Left cardiac atrium (tissue), 4 donors: ENCODE measurements at regions not wholly inside any gene's neighbourhood (a gene's known extent, or its start where the extent isn't known, plus 50 kb on each side); places are given as distances from the start of the nearest gene placed in this dataset.
A peak's percentile ranks its signal among the peaks of the same experiment; 100 is the strongest.
"Not testable (repeated sequence)": the region's sequence is repeated elsewhere in the genome, so short reads cannot be mapped to it uniquely, and the experiment has no call there.

Experiments used
- ATAC-seq, 2 donors: fragments of 200-7000 bp; cut with Tn5 transposase; one replicate each; pipeline ENCODE4 v1.9.1; 2020; ENCODE audit warnings: mild to moderate bottlenecking in 2 of 2, moderate library complexity in 2 of 2
- DNase-seq: peaks from one replicate; pipeline ENCODE4 v3.0.0-alpha.2; 2020
- intact Hi-C, 2 donors: fragments of 100-400 bp; cut with DNase I; formaldehyde crosslinking; loops; one replicate each; pipeline versions ENCODE4 v1.14.1 to v1.15.1; 2022 to 2023
- donor health status: DM: no; HTN: yes; CAD: no.
- donor health status: DM: no; HTN: yes; CAD: no; lungs with severe emphysema.
- donor health status: DM: yes; HTN: yes; CAD: no.
- donor health status: Dilated cardiomyopathy.

DNA sequence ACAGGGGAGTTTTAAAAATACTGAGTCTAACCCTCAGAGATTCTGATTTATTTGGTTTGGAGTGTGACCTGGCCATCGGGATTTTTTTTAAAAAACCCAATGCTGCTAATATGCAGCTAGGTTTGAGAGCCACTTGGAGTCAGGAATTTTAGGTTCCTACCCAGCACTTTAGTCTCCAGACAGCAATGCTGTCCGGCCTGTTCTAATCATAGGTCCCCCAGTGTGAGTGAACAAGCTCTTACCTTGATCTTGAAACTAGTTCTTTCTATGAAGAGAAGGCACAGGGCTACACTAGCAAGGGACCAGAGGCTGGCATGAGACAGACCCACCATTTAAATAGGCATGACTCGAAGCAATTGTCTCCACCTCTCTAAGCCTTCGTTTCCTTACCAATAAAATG is 103.5 kb downstream of the SMIM20 start:
- no peak for DNase-seq
- no peak for ATAC-seq
- intact Hi-C loops: no loop called here

DNA sequence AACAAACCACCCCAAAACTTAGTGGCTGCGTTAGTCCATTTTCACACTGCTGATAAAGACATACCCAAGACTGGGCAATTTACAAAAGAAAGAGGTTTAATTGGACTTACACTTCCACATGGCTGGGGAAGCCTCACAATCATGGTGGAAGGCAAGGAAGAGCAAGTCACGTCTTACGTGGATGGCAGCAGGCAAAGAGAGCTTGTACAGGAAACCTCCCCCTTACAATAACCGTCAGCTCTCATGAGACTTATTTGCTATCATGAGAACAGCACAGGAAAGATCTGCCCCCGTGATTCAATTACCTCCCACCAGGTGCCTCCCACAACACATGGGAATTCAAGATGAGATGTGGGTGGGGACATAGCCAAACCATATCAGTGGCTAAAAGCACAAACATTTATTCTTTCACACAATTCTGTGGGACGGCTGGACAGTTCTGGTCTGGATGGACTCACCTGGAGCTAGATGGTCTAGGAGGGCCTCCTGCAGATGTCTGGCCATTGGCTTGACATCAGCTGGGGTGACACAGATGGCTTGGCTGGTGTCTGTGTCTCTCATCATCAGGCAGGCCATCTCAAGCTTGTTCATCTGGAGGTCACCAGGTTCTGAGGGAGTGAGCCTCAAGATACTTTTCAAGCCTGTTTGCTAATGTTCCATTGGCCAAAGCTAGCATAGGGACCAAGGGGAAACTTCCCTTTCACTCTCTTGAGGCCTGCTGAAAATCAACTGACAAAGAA is 104.1 kb downstream of the SMIM20 start:
- DNase-seq, intact Hi-C loops, ATAC-seq: not testable (repeated sequence)

DNA sequence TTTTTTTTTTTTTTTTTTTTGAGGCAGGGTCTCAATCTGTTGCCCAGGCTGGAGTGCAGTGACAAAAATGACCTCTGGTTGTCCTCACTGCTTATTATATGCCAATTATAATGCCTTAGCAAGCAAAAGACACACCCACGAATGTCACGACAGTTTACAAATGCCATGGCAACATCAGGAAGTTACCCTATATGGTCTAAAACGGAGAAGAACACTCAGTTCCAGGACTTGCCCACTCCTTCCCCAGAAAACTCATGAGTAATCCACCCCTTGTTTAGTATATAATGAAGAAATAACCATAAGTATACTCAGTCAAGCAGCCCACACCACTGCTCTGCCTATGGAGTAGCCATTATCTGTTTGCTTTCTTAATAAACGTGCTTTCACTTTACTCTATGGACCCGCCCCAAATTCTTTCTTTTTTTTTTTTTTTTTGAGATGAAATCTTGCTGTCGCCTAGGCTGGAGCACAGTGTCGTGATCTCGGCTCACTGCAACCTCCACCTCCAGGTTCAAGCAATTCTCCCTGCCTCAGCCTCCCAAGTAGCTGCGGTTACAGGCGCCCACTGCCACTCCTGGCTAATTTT is 106.2 kb downstream of the SMIM20 start:
- intact Hi-C loops: no loop called here
- DNase-seq (no peak), ATAC-seq (peak in 1 of 2 donors; percentile 49)

DNA sequence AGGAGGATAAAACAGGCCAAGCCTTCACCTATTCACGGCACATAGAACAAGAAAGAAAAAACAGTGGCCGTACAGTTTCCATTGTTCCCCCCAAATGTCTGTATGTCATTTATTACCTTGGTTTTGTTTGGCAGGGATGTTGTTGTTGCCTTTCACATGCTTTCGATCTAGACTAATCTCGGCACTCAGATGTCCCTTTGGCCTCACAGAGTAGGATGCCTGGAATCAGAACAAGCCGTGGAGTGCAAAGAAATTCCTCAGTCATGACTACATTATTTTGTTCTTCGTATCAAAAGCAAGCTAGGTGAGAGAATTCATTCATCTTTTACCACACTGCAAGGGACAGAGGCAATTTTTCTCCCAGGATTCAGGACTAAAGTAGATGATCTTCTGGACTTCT is 106.9 kb downstream of the SMIM20 start:
- ATAC-seq: peak in 1 of 2 donors; percentile 22
- intact Hi-C loops: no loop called here
- no peak for DNase-seq

DNA sequence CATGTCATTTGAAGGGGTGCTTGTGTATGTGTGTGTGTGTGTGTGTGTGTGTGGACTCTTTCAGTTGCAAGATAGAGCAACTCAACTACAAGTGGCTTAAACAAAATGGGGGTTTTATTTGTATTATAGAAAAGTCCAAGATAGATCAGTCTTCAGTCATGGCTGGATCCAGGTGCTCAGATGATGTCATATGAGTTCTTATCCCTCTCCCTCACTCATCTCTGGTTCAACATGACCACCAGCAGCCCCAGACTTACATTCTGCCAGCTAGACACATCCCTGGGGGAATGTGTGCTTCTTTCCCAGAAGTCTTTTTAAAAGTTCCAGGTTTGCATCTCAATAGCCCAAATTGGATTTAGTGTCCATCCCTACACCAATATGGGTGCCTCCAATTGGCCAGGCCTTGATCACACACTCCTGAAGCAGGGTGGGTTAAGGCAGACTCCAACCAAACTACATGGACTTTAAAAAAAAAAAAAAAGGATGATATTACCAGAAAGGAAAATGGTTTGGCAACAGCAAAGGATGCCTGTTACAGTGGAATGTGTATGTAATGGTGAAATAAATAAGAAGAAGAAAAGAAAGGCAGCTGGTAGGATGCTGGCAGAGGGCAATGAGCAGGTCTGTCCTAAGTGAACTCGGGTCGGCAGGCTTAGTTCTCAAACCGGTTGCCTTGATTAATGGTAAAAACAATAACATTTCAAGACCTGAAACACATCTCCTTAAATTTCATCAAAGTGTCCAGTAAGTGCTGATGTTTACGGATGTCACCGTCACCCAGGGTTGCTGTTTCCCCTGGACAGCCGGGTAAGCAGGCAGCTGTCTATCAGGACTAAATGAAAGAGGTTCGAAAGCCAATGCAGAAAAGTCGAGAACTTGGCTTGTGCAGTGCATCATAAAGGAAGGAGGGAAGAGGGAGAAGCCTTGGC is 107.7 kb downstream of the SMIM20 start:
- intact Hi-C loops: no loop called here
- ATAC-seq (peak in 1 of 2 donors; percentile 9), DNase-seq (no peak)

DNA sequence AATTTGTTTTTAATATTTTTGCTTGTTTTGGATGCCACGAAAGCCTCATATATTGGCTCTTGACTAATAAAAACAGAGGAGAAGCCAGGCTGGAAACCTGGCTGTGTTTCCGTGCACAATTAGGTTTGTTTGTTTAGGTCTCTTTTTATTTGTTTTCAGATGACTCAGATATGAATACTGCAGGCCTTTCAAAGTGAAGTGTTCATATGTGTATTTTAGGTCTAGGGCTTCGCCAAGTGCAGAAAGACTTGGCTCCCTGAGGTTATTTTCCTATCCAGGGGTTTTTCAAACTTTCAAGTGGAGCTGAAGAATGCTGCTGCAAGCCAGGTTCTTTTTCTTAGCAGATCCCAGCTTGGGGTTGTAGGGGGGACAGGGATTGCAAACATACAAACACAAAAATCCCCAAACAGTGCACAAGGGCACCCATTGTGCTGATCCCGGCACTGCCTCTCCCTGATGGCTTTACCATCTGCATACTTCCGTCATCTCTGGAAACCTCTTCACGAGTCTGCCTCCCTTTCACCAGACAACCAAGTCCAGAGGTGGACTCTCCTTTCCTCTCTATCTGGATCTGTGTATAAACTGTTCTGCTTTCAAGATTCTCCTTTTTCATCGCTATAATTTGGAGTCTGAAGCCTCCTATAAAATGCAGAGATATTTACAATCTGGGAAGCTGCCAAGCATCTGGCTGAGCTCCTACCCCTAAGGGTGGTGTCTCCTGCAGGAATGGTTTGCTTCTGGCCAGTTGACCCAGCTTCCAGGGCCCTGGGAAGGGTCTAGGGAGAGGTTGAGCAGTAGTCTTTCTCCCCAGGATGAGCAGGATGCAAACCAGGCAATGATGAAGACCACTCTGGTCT is 108.6 kb downstream of the SMIM20 start:
- no peak for DNase-seq
- ATAC-seq: peak; percentile 49 to 71
- intact Hi-C loops: no loop called here

DNA sequence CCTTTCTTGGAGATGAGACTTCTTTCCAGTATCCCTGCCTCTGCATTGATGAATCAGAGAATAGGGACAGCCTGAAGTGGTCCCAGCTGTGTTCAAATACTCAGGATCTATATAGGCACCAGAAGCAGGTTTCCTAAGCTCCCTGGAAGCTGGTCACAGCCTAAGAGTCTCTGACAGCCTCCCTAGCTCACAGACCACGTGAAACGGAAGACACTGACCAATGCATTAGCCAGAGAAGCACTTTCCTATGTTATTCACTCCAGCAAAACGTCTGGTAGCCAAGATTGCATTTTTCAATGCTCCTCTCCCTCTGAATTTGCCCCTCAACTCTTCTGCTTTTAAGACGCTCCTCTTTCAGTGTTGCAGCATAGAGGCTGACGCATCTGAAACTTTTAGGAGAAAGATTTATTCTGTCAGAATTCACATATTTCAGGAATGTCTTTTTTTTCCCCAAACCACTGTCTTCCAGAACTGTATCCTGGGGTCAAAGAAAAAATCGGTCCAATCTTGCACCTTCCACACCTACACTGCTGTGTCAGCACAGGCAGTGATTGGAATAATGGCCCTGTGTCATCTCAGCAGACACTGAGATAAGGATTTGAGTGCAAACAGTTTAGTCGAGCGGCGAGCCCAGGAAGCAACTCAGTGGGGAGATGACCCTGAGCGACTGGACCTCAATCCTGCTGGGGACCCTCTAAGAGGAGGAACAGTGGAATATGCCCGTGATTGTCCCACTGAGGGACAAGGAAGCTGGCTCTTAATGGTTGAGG is 109.4 kb downstream of the SMIM20 start:
- ATAC-seq (no peak), DNase-seq (no peak)
- intact Hi-C loops: no loop called here

DNA sequence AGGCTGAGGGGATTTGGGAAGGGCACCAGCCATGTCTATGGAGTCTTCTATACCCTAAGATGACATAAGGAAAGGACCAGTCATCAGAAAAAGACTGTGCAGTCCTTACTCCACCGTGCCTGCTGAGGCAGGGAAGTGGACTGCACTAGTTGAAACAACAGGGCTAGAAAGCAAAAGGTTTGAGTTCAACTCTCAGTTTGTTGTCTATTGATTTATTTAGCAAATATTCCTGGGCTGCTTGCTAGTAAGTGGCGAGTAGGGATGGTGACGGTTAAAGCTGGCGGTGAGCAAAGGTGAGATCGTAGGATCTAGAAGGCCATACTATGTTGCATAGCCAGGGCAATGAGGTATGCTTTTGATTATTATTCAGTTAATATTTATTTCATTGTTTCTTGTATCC is 110.1 kb downstream of the SMIM20 start:
- no peak for ATAC-seq
- intact Hi-C loops: no loop called here
- DNase-seq: no peak

DNA sequence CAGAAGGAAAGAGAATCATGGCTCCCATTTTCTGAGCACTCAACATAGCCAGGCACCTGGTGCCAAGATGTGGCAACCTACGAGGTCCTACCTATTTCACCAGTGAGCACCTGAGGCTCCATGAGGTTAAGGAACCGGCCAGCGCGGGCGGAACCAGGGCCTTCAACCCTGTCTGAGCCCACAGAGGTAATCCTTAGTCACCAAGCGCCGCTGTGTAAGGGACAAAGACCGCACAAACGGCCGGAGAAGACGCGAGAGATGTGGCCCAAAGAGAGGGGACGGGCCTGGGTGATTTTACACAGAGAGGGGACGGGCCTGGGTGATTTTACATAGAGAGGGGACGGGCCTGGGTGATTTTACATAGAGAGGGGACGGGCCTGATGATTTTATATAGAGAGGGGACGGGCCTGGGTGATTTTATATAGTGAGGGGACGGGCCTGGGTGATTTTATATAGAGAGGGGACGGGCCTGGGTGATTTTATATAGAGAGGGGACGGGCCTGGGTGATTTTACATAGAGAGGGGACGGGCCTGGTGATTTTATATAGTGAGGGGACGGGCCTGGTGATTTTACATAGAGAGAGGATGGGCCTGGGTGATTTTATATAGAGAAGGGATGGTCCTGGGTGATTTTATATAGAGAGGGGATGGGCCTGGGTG is 114.2 kb downstream of the SMIM20 start:
- no peak for DNase-seq

DNA sequence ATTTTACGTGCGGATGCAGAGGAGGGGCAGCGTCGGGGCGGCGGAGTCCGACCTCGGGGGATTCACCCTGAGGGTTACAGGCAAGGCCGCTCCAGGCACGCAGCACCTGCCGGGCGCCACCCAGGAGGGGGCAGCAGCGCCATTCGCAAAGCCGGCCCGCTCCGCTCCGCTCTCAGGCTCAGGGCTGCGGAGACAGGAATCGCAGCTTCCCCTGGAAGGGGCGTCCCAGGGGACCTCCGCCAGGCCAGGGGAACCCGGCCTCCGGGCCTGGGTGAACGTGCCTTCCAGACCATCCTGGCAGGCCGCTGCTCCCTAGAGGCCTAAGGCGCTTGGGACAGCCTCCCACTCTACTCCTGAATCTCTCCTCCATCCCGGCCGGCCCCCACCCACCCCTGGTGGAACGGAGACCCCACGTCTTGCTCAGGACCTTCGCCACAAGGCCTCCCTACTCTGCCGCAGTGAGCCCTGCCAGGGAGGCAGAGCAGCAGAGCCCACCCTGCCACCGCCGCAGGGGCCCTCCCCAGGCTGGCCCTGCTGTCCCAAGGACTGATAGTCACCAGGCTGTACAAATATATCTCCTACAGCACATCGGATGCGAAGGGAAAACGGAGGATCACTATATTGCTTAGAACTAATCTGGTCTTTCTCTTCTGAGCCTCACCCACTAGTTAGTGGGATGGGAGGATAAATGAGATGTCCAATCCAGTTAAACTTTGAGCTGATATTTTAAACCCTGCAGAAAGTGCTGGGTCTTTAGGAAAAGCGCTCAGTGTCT is 115.0 kb downstream of the SMIM20 start:
- ATAC-seq (peak; percentile 93 to 94), DNase-seq (peak; percentile 78)
- intact Hi-C loops: loop anchor here in 1 of 2 donors (2.0 kb wide), 1 partner anchor 382 kb away; no protein-coding TSS in a partner anchor

More for the DNA sequence above, 114.2 kb downstream of the SMIM20 start:
- intact Hi-C loops: loop anchor here in 1 of 2 donors (2.0 kb wide), 1 partner anchor 383 kb away; no protein-coding TSS in a partner anchor
- ATAC-seq: no peak

DNA sequence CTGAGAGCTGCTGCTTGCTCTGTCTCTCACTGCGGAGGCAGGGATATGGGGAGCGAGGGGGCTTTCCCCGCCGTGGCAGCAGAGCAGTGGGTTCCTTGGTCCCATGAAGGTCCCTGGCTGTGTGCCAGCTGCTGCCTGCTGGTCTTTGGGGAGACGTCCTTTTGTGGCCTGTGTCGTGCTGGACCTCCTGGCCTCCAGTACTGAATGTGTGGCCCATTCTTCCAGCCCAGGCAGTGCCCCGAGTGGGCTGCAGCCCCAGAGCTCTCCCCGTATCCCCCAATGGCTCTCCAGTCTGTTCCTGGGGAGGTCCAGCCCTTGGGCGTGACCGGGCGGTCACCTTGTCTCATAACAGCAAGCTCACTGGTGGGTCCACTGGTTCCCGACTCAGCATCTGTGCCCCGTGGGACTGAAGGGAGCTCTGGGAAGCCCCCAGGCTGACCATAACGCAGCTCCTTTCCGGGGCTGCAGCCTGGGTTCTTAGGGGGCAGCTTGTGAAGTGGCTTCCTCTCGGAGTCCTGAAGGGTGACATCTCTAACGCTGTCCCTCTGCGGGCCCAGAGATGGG is 115.6 kb downstream of the SMIM20 start:
- intact Hi-C loops: loop anchor here in 1 of 2 donors (2.0 to 10.0 kb wide), 2 partner anchors 381 to 985 kb away; no protein-coding TSS in a partner anchor
- DNase-seq: no peak
- ATAC-seq: no peak

DNA sequence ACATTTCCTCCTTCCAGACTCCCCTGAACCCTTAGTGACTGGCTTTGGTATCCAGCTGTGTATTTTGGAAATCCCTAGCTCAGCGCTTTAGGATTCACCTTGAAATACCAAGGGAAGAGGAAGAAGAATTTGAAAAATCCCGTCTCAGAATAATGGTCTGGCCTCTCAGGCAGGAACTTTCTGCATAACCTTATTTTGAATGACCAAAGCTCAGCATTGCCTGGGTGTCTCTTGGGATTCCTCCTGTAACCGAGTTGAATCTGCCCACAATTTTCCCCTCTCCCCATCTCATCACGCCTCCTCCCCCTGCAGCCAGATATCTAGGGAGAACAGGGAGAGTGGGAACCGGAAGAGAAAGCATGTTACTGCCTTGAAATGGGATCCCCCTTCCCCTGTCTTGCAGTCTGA is 116.2 kb downstream of the SMIM20 start:
- intact Hi-C loops: loop anchor here in 1 of 2 donors (10.0 kb wide), 1 partner anchor 985 kb away; no protein-coding TSS in a partner anchor
- no peak for ATAC-seq
- no peak for DNase-seq

DNA sequence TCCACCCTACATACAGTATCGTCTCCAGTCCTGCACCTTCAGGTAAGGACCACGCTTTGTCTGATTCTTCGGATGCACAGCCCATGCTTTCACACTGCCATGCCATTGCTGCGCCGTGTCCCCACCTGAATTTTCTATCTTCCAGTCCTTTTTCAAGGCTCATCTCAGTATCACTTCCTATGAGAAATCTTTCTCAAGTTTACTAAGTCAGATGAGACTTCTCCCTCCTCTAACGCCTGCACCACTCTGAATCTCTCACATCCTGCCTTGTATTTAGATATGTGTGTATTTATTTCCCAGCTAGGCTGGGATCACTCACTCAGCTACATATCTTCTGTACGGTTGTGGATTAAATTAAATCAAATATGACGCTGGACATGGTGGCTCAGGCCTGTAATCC is 116.8 kb downstream of the SMIM20 start:
- DNase-seq (no peak), ATAC-seq (no peak)
- intact Hi-C loops: loop anchor here in 1 of 2 donors (10.0 kb wide), 1 partner anchor 984 kb away; no protein-coding TSS in a partner anchor

DNA sequence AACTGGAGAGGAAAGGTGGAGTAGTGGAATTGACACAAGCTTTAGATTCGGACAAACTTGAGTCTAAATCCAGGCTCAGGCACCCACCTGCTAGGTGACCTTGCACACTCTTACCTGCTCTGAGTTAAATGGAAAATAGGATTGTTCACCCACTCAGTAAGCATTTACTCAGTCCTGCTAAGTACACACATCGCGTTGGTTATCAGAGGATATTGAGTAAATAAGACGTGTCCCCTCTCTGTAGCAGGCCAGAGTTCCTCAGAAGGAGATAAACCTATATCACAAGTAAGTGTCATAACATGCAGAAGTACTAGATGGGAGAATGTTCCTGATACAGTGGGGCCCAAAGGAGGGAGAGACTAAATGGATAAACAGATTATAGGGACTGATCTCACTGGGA is 117.7 kb downstream of the SMIM20 start:
- DNase-seq (no peak), ATAC-seq (no peak)
- intact Hi-C loops: loop anchor here in 1 of 2 donors (10.0 kb wide), 1 partner anchor 983 kb away; no protein-coding TSS in a partner anchor

DNA sequence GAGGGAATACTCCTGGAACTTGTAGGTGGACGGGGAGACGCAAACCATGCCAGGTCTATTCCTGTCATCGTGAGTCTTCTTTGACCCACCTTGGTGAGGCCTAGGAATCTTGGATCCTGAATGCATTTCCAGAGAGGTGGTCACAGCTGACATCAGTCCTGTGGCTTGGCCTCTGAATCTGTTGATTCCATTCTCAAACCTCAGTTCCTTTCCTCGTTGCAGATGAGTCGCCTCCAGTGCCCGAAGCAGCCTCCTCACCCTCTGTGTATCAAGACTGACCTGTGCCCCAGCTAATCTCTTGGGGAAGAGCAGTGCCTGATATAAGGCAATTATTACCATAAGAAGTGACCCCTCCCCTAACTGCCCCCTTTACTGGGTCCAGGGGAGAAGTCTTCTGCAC is 118.1 kb downstream of the SMIM20 start:
- peak in 1 of 2 donors; percentile 16 for ATAC-seq
- intact Hi-C loops: loop anchor here in 1 of 2 donors (10.0 kb wide), 1 partner anchor 983 kb away; no protein-coding TSS in a partner anchor
- no peak for DNase-seq
